ENCODE measurements at regions not wholly inside any gene's neighbourhood (a gene's known extent, or its start where the extent isn't known, plus 50 kb on each side); places are given as distances from the start of the nearest gene placed in this dataset.

GRCh38 chr7:41403291-41403690 is 299.6 kb downstream of the INHBA start:
- TF ChIP-seq CTCF (conservative IDR thresholded peaks at IDR 0.05; ENCODE audit: low read depth in 2 of 2) (no peak), EZH2 (IDR thresholded peaks at IDR 0.05; ENCODE audit: low read depth, unreplicated experiment) (no peak), EZH2phosphoT487 (IDR thresholded peaks at IDR 0.05; ENCODE audit: unreplicated experiment) (no peak), POLR2AphosphoS5 (IDR thresholded peaks at IDR 0.05; ENCODE audit: low read depth) (no peak), REST (IDR thresholded peaks at IDR 0.05; ENCODE audit: unreplicated experiment) (no peak), ZNF462 (CRISPR knock-in tag; IDR thresholded peaks at IDR 0.05) (no peak), CREB1 (CRISPR knock-in tag; IDR thresholded peaks at IDR 0.05; ENCODE audit: low read depth) (no peak), JUNB (IDR thresholded peaks at IDR 0.05; ENCODE audit: unreplicated experiment) (no peak), ETS1 (IDR thresholded peaks at IDR 0.05) (no peak), STAT1 (IDR thresholded peaks at IDR 0.05; ENCODE audit: unreplicated experiment) (no peak), ZNF114 (CRISPR knock-in tag; IDR thresholded peaks at IDR 0.05) (no peak)

Data from GM23338 (cell line).